LHCN-M2 (cell line): ENCODE measurements at regions not wholly inside any gene's neighbourhood (a gene's known extent, or its start where the extent isn't known, plus 50 kb on each side); places are given as distances from the start of the nearest gene placed in this dataset.
"Not testable (repeated sequence)": the region's sequence is repeated elsewhere in the genome, so short reads cannot be mapped to it uniquely, and the experiment has no call there.

ENCODE experiments used
- DNase-seq: peaks from one replicate; pipeline ENCODE4 v3.0.0-alpha.2; 2012; ENCODE audit warnings: low read depth

- DNase-seq: no peak
Measured at GRCh38 chr13:33411312-33411711, 125.8 kb upstream of the STARD13 start.

- no peak for DNase-seq
Measured at GRCh38 chr13:33415822-33416221, 130.3 kb upstream of the STARD13 start.

GRCh38 chr13:33418224-33418953, 132.8 kb upstream of the STARD13 start:
- not testable (repeated sequence) for DNase-seq

GRCh38 chr13:33420117-33420516, 134.6 kb upstream of the STARD13 start:
- not testable (repeated sequence) for DNase-seq

- DNase-seq: no peak
Measured at GRCh38 chr13:33426131-33426530, 140.6 kb upstream of the STARD13 start.

- DNase-seq: no peak
Measured at GRCh38 chr13:33433316-33433715, 147.8 kb upstream of the STARD13 start.

GRCh38 chr13:33434676-33435075, 149.1 kb upstream of the STARD13 start:
- no peak for DNase-seq

GRCh38 chr13:33435207-33435606, 149.7 kb upstream of the STARD13 start:
- no peak for DNase-seq

- DNase-seq: peak; percentile 48
Measured at GRCh38 chr13:33438918-33439317, 153.4 kb upstream of the STARD13 start.

GRCh38 chr13:33441015-33441414, 155.5 kb upstream of the STARD13 start:
- peak; percentile 44 for DNase-seq

GRCh38 chr13:33445024-33445423, 159.5 kb upstream of the STARD13 start:
- no peak for DNase-seq

GRCh38 chr13:33445476-33445875, 159.9 kb upstream of the STARD13 start:
- DNase-seq: no peak

GRCh38 chr13:33446821-33447725, 161.5 kb upstream of the STARD13 start:
- no peak for DNase-seq

- DNase-seq: no peak
Measured at GRCh38 chr13:33448889-33449288, 163.3 kb upstream of the STARD13 start.

GRCh38 chr13:33450956-33451709, 165.6 kb upstream of the STARD13 start:
- DNase-seq: no peak

GRCh38 chr13:33452873-33453517, 167.4 kb upstream of the STARD13 start:
- DNase-seq: no peak

- DNase-seq: peak; percentile 68
Measured at GRCh38 chr13:33453936-33454335, 168.4 kb upstream of the STARD13 start.

GRCh38 chr13:33454844-33455705, 169.5 kb upstream of the STARD13 start:
- DNase-seq: peak; percentile 61

GRCh38 chr13:33459702-33460101, 174.1 kb upstream of the STARD13 start:
- no peak for DNase-seq

GRCh38 chr13:33462109-33462508, 176.6 kb upstream of the STARD13 start:
- no peak for DNase-seq
